Esophagus squamous epithelium (tissue), 5 donors: ENCODE measurements at regions not wholly inside any gene's neighbourhood (a gene's known extent, or its start where the extent isn't known, plus 50 kb on each side); places are given as distances from the start of the nearest gene placed in this dataset.

ENCODE experiments used
- DNase-seq: peaks from one replicate; lab custom pipeline; 2025; lab: John Stamatoyannopoulos, UW
- H3K27ac ChIP-seq, 4 donors: fragments of 200-600 bp; sonication (generic); one replicate each; pipeline ENCODE4 v1.5.1; 2016 to 2019; ENCODE audit warnings: mild to moderate bottlenecking in 1 of 4
- H3K27me3 ChIP-seq, 4 donors: fragments of 200-600 bp; sonication (generic); 1 replicate in 3 of 4; 2 replicates in 1 of 4; pipeline versions ENCODE4 v1.5.1 to v1.6.0; 2017 to 2021; ENCODE audit warnings: antibody characterized with exemption in 1 of 4
- H3K36me3 ChIP-seq, 3 donors: fragments of 200-600 bp; sonication (generic); one replicate each; pipeline ENCODE4 v1.5.1; 2016 to 2019
- H3K4me1 ChIP-seq, 3 donors: fragments of 200-600 bp; sonication (generic); one replicate each; pipeline ENCODE4 v1.5.1; 2017 to 2019
- H3K4me3 ChIP-seq, 4 donors: fragments of 200-600 bp; sonication (generic); 1 replicate in 3 of 4; 2 replicates in 1 of 4; pipeline ENCODE4 v1.5.1; 2016 to 2019; ENCODE audit warnings: mild to moderate bottlenecking in 2 of 4, moderate library complexity in 1 of 4
- H3K9me3 ChIP-seq, 3 donors: fragments of 200-600 bp; sonication (generic); one replicate each; pipeline ENCODE4 v1.5.1; 2016 to 2019
- CTCF ChIP-seq, 6 experiments: fragments of 450-650 bp in 4 of 6; fragments of 200-600 bp in 2 of 6; sonication (generic) in 2 of 6; IDR thresholded peaks; one replicate each; pipeline ENCODE4 v1.5.1; 2016 to 2019; ENCODE audit warnings: antibody characterized with exemption in 6 of 6, mild to moderate bottlenecking in 4 of 6, moderate library complexity in 4 of 6
- POLR2A ChIP-seq, 4 donors: fragments of 450-650 bp; IDR thresholded peaks; one replicate each; pipeline ENCODE4 v1.6.1; 2017; ENCODE audit warnings: antibody characterized with exemption in 4 of 4, mild to moderate bottlenecking in 4 of 4, moderate library complexity in 3 of 4
- WGBS, 2 donors: methylation state at CpG; one replicate each; pipeline ENCODE4 v1.1.5; 2018; 5-methylcytosine and 5-hydroxymethylcytosine counted together
- intact Hi-C: fragments of 100-400 bp; cut with DNase I; formaldehyde crosslinking; loops from one replicate; pipeline ENCODE4 v1.15.0; 2022
- donor health status: DM: yes; HTN: yes; CAD: no.

GRCh38 chr16:59058250-59058649 is 324.1 kb upstream of the GOT2 start:
- no peaks in the 10 kb centered on the region for H3K9me3 ChIP-seq
- intact Hi-C loops, result no loop called here

GRCh38 chr16:59053911-59054310 is 319.8 kb upstream of the GOT2 start:
- TF ChIP-seq POLR2A (IDR thresholded peaks at IDR 0.05) (no peak), CTCF (IDR thresholded peaks at IDR 0.05) (no peak)
- intact Hi-C loops, result no loop called here
- H3K36me3 ChIP-seq, result no peaks in the 10 kb centered on the region
- H3K4me3 ChIP-seq, result no peak overlapping the region
- no peaks in the 10 kb centered on the region for H3K4me1 ChIP-seq
- no peaks in the 10 kb centered on the region for H3K27me3 ChIP-seq
- H3K27ac ChIP-seq, result no peak overlapping the region
- DNase-seq, result no peak
- no peaks in the 10 kb centered on the region for H3K9me3 ChIP-seq
- WGBS, 2 donors, result 44 to 53% methylated on average over 1 to 3 of the region's 3 CpGs

More at GRCh38 chr16:59058250-59058649, 324.1 kb upstream of the GOT2 start:
- no peak for TF ChIP-seq POLR2A (IDR thresholded peaks at IDR 0.05)
- no peak for TF ChIP-seq CTCF (IDR thresholded peaks at IDR 0.05)
- no peak for DNase-seq
- WGBS, 2 donors, result 62 to 74% methylated on average over 2 of the region's 2 CpGs
- H3K27me3 ChIP-seq, result no peaks in the 10 kb centered on the region
- no peaks in the 10 kb centered on the region for H3K4me1 ChIP-seq
- no peak overlapping the region for H3K4me3 ChIP-seq
- H3K36me3 ChIP-seq, result no peaks in the 10 kb centered on the region
- no peak overlapping the region for H3K27ac ChIP-seq

DNA sequence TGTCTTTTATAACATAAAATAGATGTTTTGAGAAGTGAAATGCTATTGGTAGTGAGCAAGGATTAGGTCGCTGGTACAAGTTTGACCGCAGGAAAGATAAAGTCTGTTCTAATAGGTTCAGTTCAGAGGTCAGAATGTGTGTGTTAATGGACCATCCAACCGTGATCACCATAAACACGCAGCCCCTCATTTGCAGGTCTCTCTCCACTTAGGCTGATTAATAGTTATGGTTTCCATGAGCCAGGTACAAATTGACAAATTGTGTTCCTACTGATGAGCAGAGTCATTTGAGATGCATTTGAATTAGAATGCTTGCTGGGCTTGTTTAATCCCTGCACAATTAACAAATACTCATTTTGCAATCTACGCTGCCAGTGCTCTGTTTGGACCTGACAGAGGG is 318.1 kb upstream of the GOT2 start:
- DNase-seq, result no peak
- intact Hi-C loops, result no loop called here
- Histone ChIP-seq H3K27ac (no peak overlapping the region), H3K9me3 (no peaks in the 10 kb centered on the region), H3K27me3 (no peaks in the 10 kb centered on the region), H3K4me3 (no peak overlapping the region), H3K4me1 (no peaks in the 10 kb centered on the region), H3K36me3 (no peaks in the 10 kb centered on the region)
- 81 to 83% methylated on average over 5 of the region's 5 CpGs for WGBS, 2 donors
- TF ChIP-seq POLR2A (IDR thresholded peaks at IDR 0.05) (no peak), CTCF (IDR thresholded peaks at IDR 0.05) (no peak)

DNA sequence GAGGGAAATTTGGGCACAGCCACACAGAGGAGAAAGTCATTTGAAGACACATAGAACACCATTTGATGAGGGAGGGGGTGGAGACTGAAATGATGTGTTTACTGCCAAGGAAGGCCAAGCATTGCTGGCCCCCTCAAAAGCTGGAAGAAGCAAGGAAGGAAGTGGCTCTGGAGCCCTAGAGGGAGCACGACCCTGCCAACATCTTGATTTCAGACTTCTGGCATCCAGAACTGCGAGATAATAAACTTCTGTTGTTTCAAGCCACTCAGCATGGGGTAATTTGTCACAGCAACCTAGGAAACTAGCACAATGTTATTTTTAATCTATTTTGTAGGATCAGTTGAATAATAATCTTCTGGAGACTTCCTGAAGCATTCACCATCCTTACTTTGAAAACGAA is 314.8 kb upstream of the GOT2 start:
- no peaks in the 10 kb centered on the region for H3K36me3 ChIP-seq
- TF ChIP-seq CTCF (IDR thresholded peaks at IDR 0.05) (no peak), POLR2A (IDR thresholded peaks at IDR 0.05) (no peak)
- H3K27ac ChIP-seq, result no peak overlapping the region
- no peaks in the 10 kb centered on the region for H3K4me1 ChIP-seq
- DNase-seq, result no peak
- H3K27me3 ChIP-seq, result no peaks in the 10 kb centered on the region
- H3K4me3 ChIP-seq, result no peak overlapping the region
- 14 to 27% methylated on average over 3 of the region's 3 CpGs for whole genome bisulfite sequencing, 2 donors
- H3K9me3 ChIP-seq, result no peaks in the 10 kb centered on the region
- intact Hi-C loops, result no loop called here

DNA sequence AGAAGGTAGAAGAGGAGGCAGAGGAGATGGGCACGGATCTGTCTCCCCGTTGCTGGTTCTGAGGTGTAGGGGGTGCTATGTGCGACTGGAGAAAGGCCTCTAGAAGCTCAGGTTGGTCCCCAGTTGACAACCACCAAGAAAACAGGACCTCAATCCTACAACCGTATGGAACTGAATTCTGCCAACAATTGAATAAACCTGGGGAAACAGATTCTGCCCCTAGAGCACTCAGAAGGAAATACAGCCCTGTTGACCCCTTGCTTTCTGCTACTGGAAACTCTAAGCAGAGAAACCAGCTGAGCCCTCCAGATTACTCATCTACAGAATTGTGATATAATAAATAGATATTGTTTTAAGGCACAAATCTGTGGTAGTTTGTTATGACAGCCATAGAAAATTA is 313.0 kb upstream of the GOT2 start:
- Histone ChIP-seq H3K9me3 (no peaks in the 10 kb centered on the region), H3K27me3 (no peaks in the 10 kb centered on the region), H3K27ac (no peak overlapping the region), H3K4me3 (no peak overlapping the region), H3K36me3 (no peaks in the 10 kb centered on the region), H3K4me1 (no peaks in the 10 kb centered on the region)
- 50 to 55% methylated on average over 4 of the region's 4 CpGs for WGBS, 2 donors
- TF ChIP-seq CTCF (IDR thresholded peaks at IDR 0.05) (no peak), POLR2A (IDR thresholded peaks at IDR 0.05) (no peak)
- no peak for DNase-seq
- intact Hi-C loops, result no loop called here
